Transverse colon (tissue), 4 donors: ENCODE measurements at regions not wholly inside any gene's neighbourhood (a gene's known extent, or its start where the extent isn't known, plus 50 kb on each side); places are given as distances from the start of the nearest gene placed in this dataset.

Source experiments
- DNase-seq: peaks from one replicate; pipeline ENCODE4 v3.0.0-alpha.2; 2019
- H3K27ac ChIP-seq, 4 donors: fragments of 200-600 bp; sonication (generic); 2 replicates each; pipeline ENCODE4 v1.5.1; 2016 to 2018; ENCODE audit warnings: inconsistent platforms in 4 of 4
- H3K27me3 ChIP-seq: fragments of 200-600 bp; sonication (generic); 2 replicates; pipeline ENCODE4 v1.5.1; 2017; ENCODE audit warnings: inconsistent platforms
- H3K36me3 ChIP-seq, 4 donors: fragments of 200-600 bp; sonication (generic); 2 replicates each; pipeline ENCODE4 v1.5.1; 2017 to 2019; ENCODE audit warnings: inconsistent platforms in 4 of 4
- H3K4me1 ChIP-seq, 4 donors: fragments of 200-600 bp; sonication (generic); 2 replicates each; pipeline ENCODE4 v1.5.1; 2017 to 2020; ENCODE audit warnings: inconsistent platforms in 4 of 4
- H3K4me3 ChIP-seq, 4 donors: fragments of 200-600 bp; sonication (generic); 1 replicate in 1 of 4; 2 replicates in 3 of 4; pipeline versions ENCODE4 v1.5.1 to v1.6.1; 2017 to 2019; ENCODE audit warnings: inconsistent platforms in 4 of 4
- H3K9me3 ChIP-seq, 2 donors: fragments of 200-600 bp; sonication (generic); 2 replicates each; pipeline ENCODE4 v1.5.1; 2017 to 2019; ENCODE audit warnings: inconsistent platforms in 2 of 2
- CTCF ChIP-seq, 5 experiments: fragments of 200-600 bp in 3 of 5; fragments of 450-650 bp in 2 of 5; sonication (generic) in 3 of 5; IDR thresholded peaks; 1 replicate in 2 of 5; 2 replicates in 3 of 5; pipeline ENCODE4 v1.5.1; 2016 to 2017; ENCODE audit warnings: antibody characterized with exemption in 5 of 5, inconsistent platforms in 3 of 5, mild to moderate bottlenecking in 2 of 5, moderate library complexity in 1 of 5
- EP300 ChIP-seq: sonication (generic); formaldehyde crosslinking; IDR thresholded peaks from one replicate; pipeline ENCODE4 v1.6.1; 2017; ENCODE audit warnings: antibody characterized with exemption, low read depth
- POLR2A ChIP-seq: fragments of 450-650 bp; IDR thresholded peaks from one replicate; pipeline ENCODE4 v1.6.1; 2016; ENCODE audit warnings: antibody characterized with exemption, mild to moderate bottlenecking, moderate library complexity
- POLR2AphosphoS5 ChIP-seq, 3 donors: sonication (generic); formaldehyde crosslinking; IDR thresholded peaks; one replicate each; pipeline ENCODE4 v1.6.1; 2016; ENCODE audit warnings: antibody characterized with exemption in 3 of 3
- WGBS, 2 donors: methylation state at CpG; one replicate each; pipeline ENCODE4 v1.1.5; 2018; ENCODE audit warnings: low coverage in 1 of 2; 5-methylcytosine and 5-hydroxymethylcytosine counted together
- in situ Hi-C, 4 donors: fragments of 200-750 bp; cut with MboI; loops; one replicate each; pipeline versions ENCODE4 v1.15.0 to v1.15.1; 2017; ENCODE audit warnings: low sequenced_read_pairs in 3 of 4, low pct_ligation_motif_present in 1 of 4, low pct_unique_long_range_greater_than_20kb in 1 of 4
- intact Hi-C: fragments of 100-400 bp; cut with DNase I; formaldehyde crosslinking; loops from one replicate; pipeline ENCODE4 v1.15.1; 2023; ENCODE audit warnings: low total_unique reads

GRCh38 chr18:69230204-69230603, 170.5 kb upstream of the DOK6 start:
- WGBS, 2 donors: 84 to 85% methylated on average over 8 of the region's 8 CpGs
- intact Hi-C loops: no loop called here
- no peaks in the 10 kb centered on the region for H3K4me1 ChIP-seq
- H3K9me3 ChIP-seq: no peaks in the 10 kb centered on the region
- no peak for DNase-seq
- no peak for TF ChIP-seq EP300
- TF ChIP-seq POLR2A: no peak
- TF ChIP-seq CTCF (IDR thresholded peaks at IDR 0.05): no peak
- no peak for TF ChIP-seq POLR2AphosphoS5 (IDR thresholded peaks at IDR 0.05)
- in situ Hi-C loops: no loop called here
- no peak overlapping the region for H3K4me3 ChIP-seq
- no peaks in the 10 kb centered on the region for H3K27me3 ChIP-seq
- no peaks in the 10 kb centered on the region for H3K36me3 ChIP-seq
- H3K27ac ChIP-seq: no peak overlapping the region

- WGBS, 2 donors: 71 to 86% methylated on average over 3 of the region's 3 CpGs
- DNase-seq: no peak
- Histone ChIP-seq H3K36me3 (no peaks in the 10 kb centered on the region), H3K9me3 (no peaks in the 10 kb centered on the region), H3K4me1 (no peaks in the 10 kb centered on the region), H3K27ac (no peak overlapping the region), H3K27me3 (no peaks in the 10 kb centered on the region), H3K4me3 (no peak overlapping the region)
- TF ChIP-seq POLR2AphosphoS5 (IDR thresholded peaks at IDR 0.05): no peak
- no peak for TF ChIP-seq EP300
- in situ Hi-C loops: no loop called here
- intact Hi-C loops: no loop called here
These were observed 167.1 kb upstream of the DOK6 start for GRCh38 chr18:69233465-69234054.

- no peak for DNase-seq
- in situ Hi-C loops: no loop called here
- Histone ChIP-seq H3K4me1 (no peaks in the 10 kb centered on the region), H3K36me3 (no peaks in the 10 kb centered on the region), H3K27ac (no peak overlapping the region), H3K9me3 (no peaks in the 10 kb centered on the region), H3K27me3 (no peaks in the 10 kb centered on the region), H3K4me3 (no peak overlapping the region)
- TF ChIP-seq POLR2AphosphoS5 (IDR thresholded peaks at IDR 0.05) (no peak), CTCF (IDR thresholded peaks at IDR 0.05) (no peak)
- WGBS, 2 donors: 74 to 79% methylated on average over 4 of the region's 4 CpGs
- intact Hi-C loops: no loop called here
These were observed 160.6 kb upstream of the DOK6 start for GRCh38 chr18:69239849-69240674.

DNA sequence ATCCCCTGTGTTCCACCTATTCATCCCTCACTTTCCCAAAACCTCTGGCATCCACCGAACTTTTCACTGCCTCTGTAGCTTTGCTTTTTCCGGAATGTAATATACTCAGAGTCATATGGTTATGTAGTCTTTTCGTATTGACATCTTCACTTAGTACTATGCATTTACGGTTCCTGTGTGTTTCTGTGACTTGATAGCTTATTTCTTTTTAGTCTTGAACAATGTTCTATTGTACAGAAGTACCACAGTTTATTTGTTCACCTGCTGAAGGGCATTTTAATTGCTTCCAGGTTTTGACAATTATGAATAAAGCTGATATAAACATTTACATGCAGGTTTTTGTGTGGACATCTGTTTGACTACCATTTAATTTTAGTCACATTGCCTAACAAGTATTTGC, 154.7 kb upstream of the DOK6 start:
- Histone ChIP-seq H3K27ac (no peak overlapping the region), H3K4me3 (no peak overlapping the region), H3K9me3 (no peaks in the 10 kb centered on the region), H3K27me3 (no peaks in the 10 kb centered on the region), H3K36me3 (no peaks in the 10 kb centered on the region), H3K4me1 (no peaks in the 10 kb centered on the region)
- in situ Hi-C loops: no loop called here
- DNase-seq: no peak
- intact Hi-C loops: no loop called here
- TF ChIP-seq CTCF (IDR thresholded peaks at IDR 0.05) (no peak), EP300 (no peak)
- 41 to 46% methylated on average over 4 of the region's 4 CpGs for WGBS, 2 donors
